Ishikawa (cell line): ENCODE measurements at regions not wholly inside any gene's neighbourhood (a gene's known extent, or its start where the extent isn't known, plus 50 kb on each side); places are given as distances from the start of the nearest gene placed in this dataset.

Experiments
- CEBPB ChIP-seq: IDR thresholded peaks from 2 replicates; pipeline ENCODE4 v1.6.1; 2012
- EP300 ChIP-seq: IDR thresholded peaks from 2 replicates; pipeline ENCODE4 v1.6.1; 2012; ENCODE audit warnings: borderline replicate concordance
- RAD21 ChIP-seq: IDR thresholded peaks from 2 replicates; pipeline ENCODE4 v1.6.1; 2012; ENCODE audit warnings: low read depth
- REST ChIP-seq: IDR thresholded peaks from 2 replicates; pipeline ENCODE4 v1.6.1; 2012; ENCODE audit warnings: low read depth, mild to moderate bottlenecking
- TAF1 ChIP-seq: IDR thresholded peaks from 2 replicates; pipeline ENCODE4 v1.6.1; 2012; ENCODE audit warnings: low read depth, mild to moderate bottlenecking
- YY1 ChIP-seq: IDR thresholded peaks from 2 replicates; pipeline ENCODE4 v1.6.1; 2012; ENCODE audit warnings: low read depth

- TF ChIP-seq REST (no peak), TAF1 (no peak), CEBPB (no peak), RAD21 (no peak), YY1 (no peak), EP300 (no peak)
These were observed 975.7 kb upstream of the MBL2 start for GRCh38 chr10:53748319-53748718.
